COLO668 (cell line): ENCODE measurements at regions not wholly inside any gene's neighbourhood (a gene's known extent, or its start where the extent isn't known, plus 50 kb on each side); places are given as distances from the start of the nearest gene placed in this dataset.
"Not testable (repeated sequence)": the region's sequence is repeated elsewhere in the genome, so short reads cannot be mapped to it uniquely, and the experiment has no call there.

Experiments used
- DNase-seq: peaks from one replicate; lab custom pipeline; 2025; ENCODE audit not compliant: unreplicated experiment; lab: John Stamatoyannopoulos, UW

- DNase-seq: no peak
Observed at GRCh38 chr18:9047715-9048114, 54.8 kb upstream of the NDUFV2 start.

DNA sequence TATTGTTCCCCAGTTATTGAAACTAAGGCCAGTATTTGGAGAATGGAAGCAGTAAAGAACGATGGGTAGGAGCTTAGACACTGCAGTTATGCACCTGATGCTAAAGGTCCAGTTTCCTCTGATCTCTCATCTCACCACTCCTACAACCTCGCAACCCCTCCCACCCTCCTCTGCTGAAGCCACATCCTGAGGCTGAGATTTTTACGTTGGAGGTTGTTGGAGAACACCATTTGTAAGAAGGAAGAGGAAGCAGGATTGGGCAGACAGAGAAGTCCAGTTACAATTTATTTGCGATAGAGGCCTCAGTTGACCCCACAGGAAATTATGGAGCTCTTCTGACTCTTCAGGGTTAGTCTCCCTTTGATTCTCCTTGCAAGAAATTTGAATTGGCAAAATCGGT lies 54.3 kb upstream of the NDUFV2 start:
- DNase-seq: no peak

GRCh38 chr18:9048808-9049494 lies 53.5 kb upstream of the NDUFV2 start:
- no peak for DNase-seq

- DNase-seq: no peak
Observed at GRCh38 chr18:9049495-9049809, 53.0 kb upstream of the NDUFV2 start.

GRCh38 chr18:9050628-9051284 lies 51.7 kb upstream of the NDUFV2 start:
- not testable (repeated sequence) for DNase-seq
